OCI-LY1 (cell line): ENCODE measurements at regions not wholly inside any gene's neighbourhood (a gene's known extent, or its start where the extent isn't known, plus 50 kb on each side); places are given as distances from the start of the nearest gene placed in this dataset.

ENCODE experiments used
- EZH2 ChIP-seq: fragments of 200-600 bp; sonication (generic), shearing (Covaris generic); IDR thresholded peaks from 2 replicates; pipeline ENCODE4 v1.8.0; 2017; ENCODE audit warnings: borderline replicate concordance, mixed run types, mild to moderate bottlenecking, antibody characterized with exemption, low read length, moderate library complexity, mixed read lengths
- TF ChIP-seq, protein P1 (sequence below): fragments of 200-600 bp; sonication (generic), shearing (Covaris generic); IDR thresholded peaks from 2 replicates; pipeline ENCODE4 v1.5.1; 2017; ENCODE audit warnings: mild to moderate bottlenecking, antibody characterized with exemption, low read length, moderate library complexity, mixed read lengths

DNA sequence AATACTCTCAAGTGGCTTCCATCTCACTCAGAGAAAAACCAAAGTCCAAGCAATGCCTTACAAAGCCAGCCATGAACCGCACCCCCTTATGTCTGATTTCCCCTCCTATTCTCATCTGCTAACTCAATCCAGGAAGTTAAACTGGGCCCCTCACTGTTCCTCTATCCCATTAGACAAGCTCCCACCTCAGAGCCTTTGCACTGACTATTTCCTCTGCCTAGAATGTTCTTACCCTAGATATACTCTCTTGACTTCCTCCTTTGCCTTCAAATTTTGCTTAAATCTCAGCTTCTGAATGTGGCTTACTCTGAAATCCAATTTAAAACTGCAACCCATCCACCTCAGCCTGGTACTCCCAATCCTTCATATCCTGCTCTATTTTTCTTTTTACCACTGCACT lies 257.0 kb upstream of the USP15 start:
- TF ChIP-seq, protein P1, sequence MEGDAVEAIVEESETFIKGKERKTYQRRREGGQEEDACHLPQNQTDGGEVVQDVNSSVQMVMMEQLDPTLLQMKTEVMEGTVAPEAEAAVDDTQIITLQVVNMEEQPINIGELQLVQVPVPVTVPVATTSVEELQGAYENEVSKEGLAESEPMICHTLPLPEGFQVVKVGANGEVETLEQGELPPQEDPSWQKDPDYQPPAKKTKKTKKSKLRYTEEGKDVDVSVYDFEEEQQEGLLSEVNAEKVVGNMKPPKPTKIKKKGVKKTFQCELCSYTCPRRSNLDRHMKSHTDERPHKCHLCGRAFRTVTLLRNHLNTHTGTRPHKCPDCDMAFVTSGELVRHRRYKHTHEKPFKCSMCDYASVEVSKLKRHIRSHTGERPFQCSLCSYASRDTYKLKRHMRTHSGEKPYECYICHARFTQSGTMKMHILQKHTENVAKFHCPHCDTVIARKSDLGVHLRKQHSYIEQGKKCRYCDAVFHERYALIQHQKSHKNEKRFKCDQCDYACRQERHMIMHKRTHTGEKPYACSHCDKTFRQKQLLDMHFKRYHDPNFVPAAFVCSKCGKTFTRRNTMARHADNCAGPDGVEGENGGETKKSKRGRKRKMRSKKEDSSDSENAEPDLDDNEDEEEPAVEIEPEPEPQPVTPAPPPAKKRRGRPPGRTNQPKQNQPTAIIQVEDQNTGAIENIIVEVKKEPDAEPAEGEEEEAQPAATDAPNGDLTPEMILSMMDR = no peak
- TF ChIP-seq EZH2 = no peak
